H9 (cell line): ENCODE measurements at regions not wholly inside any gene's neighbourhood (a gene's known extent, or its start where the extent isn't known, plus 50 kb on each side); places are given as distances from the start of the nearest gene placed in this dataset.

Source experiments
- DNase-seq: peaks from one replicate; pipeline ENCODE4 v3.0.0-alpha.2; 2017
- H2AFZ ChIP-seq: one replicate; pipeline ENCODE4 v1.6.1; 2013; ENCODE audit warnings: mild to moderate bottlenecking, low read length, control low read depth, moderate library complexity
- H2AK5ac ChIP-seq: 2 replicates; pipeline ENCODE4 v1.6.1; 2013; ENCODE audit warnings: low read length, control low read depth, mixed read lengths; ENCODE audit not compliant: insufficient read length
- H2BK120ac ChIP-seq: one replicate; pipeline ENCODE4 v1.6.1; 2013; ENCODE audit warnings: low read depth, mild to moderate bottlenecking, low read length, control low read depth, inconsistent platforms; ENCODE audit not compliant: poor library complexity, severe bottlenecking
- H2BK12ac ChIP-seq: 2 replicates; pipeline ENCODE4 v1.6.1; 2013; ENCODE audit warnings: low read length, control low read depth, mixed read lengths, low read depth; ENCODE audit not compliant: insufficient read length
- H2BK15ac ChIP-seq: 2 replicates; pipeline ENCODE4 v1.6.1; 2013; ENCODE audit warnings: low read depth, low read length, control low read depth
- H2BK20ac ChIP-seq: one replicate; pipeline ENCODE4 v1.6.1; 2013; ENCODE audit warnings: low read depth, mild to moderate bottlenecking, low read length, control low read depth, inconsistent platforms; ENCODE audit not compliant: poor library complexity, severe bottlenecking
- H2BK5ac ChIP-seq: 2 replicates; pipeline ENCODE4 v1.6.1; 2013; ENCODE audit warnings: low read length, control low read depth, mixed read lengths; ENCODE audit not compliant: insufficient read length
- H3K14ac ChIP-seq: 2 replicates; pipeline ENCODE4 v1.6.1; 2013; ENCODE audit warnings: low read length, control low read depth; ENCODE audit not compliant: insufficient read depth
- H3K18ac ChIP-seq: 2 replicates; pipeline ENCODE4 v1.6.1; 2013; ENCODE audit warnings: low read depth, mild to moderate bottlenecking, mixed read lengths, low read length, control low read depth; ENCODE audit not compliant: insufficient read length
- H3K23ac ChIP-seq: 2 replicates; pipeline ENCODE4 v1.6.1; 2013; ENCODE audit warnings: low read length, control low read depth, mixed read lengths, low read depth; ENCODE audit not compliant: insufficient read length
- H3K23me2 ChIP-seq: 2 replicates; pipeline ENCODE4 v1.6.1; 2013; ENCODE audit warnings: low read depth, mild to moderate bottlenecking, mixed read lengths, low read length, control low read depth; ENCODE audit not compliant: insufficient read length, poor library complexity, severe bottlenecking
- H3K27ac ChIP-seq: 2 replicates; pipeline ENCODE4 v1.5.1; 2013; ENCODE audit warnings: low read length, control low read depth, mixed read lengths, low read depth; ENCODE audit not compliant: insufficient read length
- H3K27me3 ChIP-seq: 2 replicates; pipeline ENCODE4 v1.6.1; 2013; ENCODE audit warnings: low read length, control low read depth, inconsistent platforms; ENCODE audit not compliant: insufficient read depth
- H3K4ac ChIP-seq: 2 replicates; pipeline ENCODE4 v1.6.1; 2013; ENCODE audit warnings: low read depth, mild to moderate bottlenecking, control low read depth, inconsistent platforms, low read length, moderate library complexity
- H3K4me1 ChIP-seq: 2 replicates; pipeline ENCODE4 v1.6.1; 2013; ENCODE audit warnings: low read length, control low read depth, inconsistent platforms; ENCODE audit not compliant: insufficient read depth
- H3K4me2 ChIP-seq: 2 replicates; pipeline ENCODE4 v1.6.1; 2013; ENCODE audit warnings: low read length, control low read depth, mixed read lengths; ENCODE audit not compliant: insufficient read length, insufficient read depth
- H3K56ac ChIP-seq: 2 replicates; pipeline ENCODE4 v1.6.1; 2013; ENCODE audit warnings: low read depth, mild to moderate bottlenecking, mixed read lengths, low read length, control low read depth; ENCODE audit not compliant: insufficient read length
- H3K79me1 ChIP-seq: 2 replicates; pipeline ENCODE4 v1.6.1; 2013; ENCODE audit warnings: low read depth, mild to moderate bottlenecking, moderate library complexity, low read length, control low read depth, inconsistent platforms; ENCODE audit not compliant: insufficient read depth, poor library complexity, severe bottlenecking
- H3K79me2 ChIP-seq: 2 replicates; pipeline ENCODE4 v1.6.1; 2013; ENCODE audit warnings: low read length, control low read depth, inconsistent platforms; ENCODE audit not compliant: insufficient read depth
- H3K9ac ChIP-seq: 2 replicates; pipeline ENCODE4 v1.6.1; 2013; ENCODE audit warnings: low read length, control low read depth, mixed read lengths; ENCODE audit not compliant: insufficient read length; ENCODE audit errors: extremely low read depth
- H3K9me3 ChIP-seq: one replicate; pipeline ENCODE4 v1.6.1; 2013; ENCODE audit warnings: low read depth, low read length, inconsistent platforms; ENCODE audit not compliant: control insufficient read depth
- H3T11ph ChIP-seq: one replicate; pipeline ENCODE4 v1.6.1; 2013; ENCODE audit warnings: mild to moderate bottlenecking, low read length, control low read depth, inconsistent platforms
- H4K20me1 ChIP-seq: one replicate; pipeline ENCODE4 v1.6.1; 2013; ENCODE audit not compliant: control insufficient read depth, insufficient read length, insufficient read depth
- H4K5ac ChIP-seq: 2 replicates; pipeline ENCODE4 v1.6.1; 2013; ENCODE audit warnings: low read depth, mild to moderate bottlenecking, mixed read lengths, low read length, control low read depth; ENCODE audit not compliant: insufficient read length
- H4K8ac ChIP-seq: replicated peaks from 2 replicates; pipeline ENCODE4 v1.6.1; 2013; ENCODE audit warnings: low read length, control low read depth, mixed read lengths, low read depth; ENCODE audit not compliant: insufficient read length
- H4K91ac ChIP-seq: 2 replicates; pipeline ENCODE4 v1.6.1; 2013; ENCODE audit warnings: low read depth, mild to moderate bottlenecking, moderate library complexity, mixed read lengths, low read length, control low read depth; ENCODE audit not compliant: insufficient read length
- H3K27ac Mint-ChIP-seq, 3 experiments: 2 replicates in 2 of 3; 3 replicates in 1 of 3; pipeline ENCODE4 v1.8.0; 2020 to 2021; ENCODE audit warnings: mixed read lengths in 3 of 3, mild to moderate bottlenecking in 1 of 3, moderate library complexity in 1 of 3
- H3K27me3 Mint-ChIP-seq: 2 replicates; pipeline ENCODE4 v1.8.0; 2021; ENCODE audit warnings: low read depth, mild to moderate bottlenecking, moderate library complexity, mixed read lengths
- H3K36me3 Mint-ChIP-seq, 3 experiments: 2 replicates in 2 of 3; 3 replicates in 1 of 3; pipeline ENCODE4 v1.8.0; 2020 to 2021; ENCODE audit warnings: low read depth in 3 of 3, mixed read lengths in 3 of 3; ENCODE audit not compliant: insufficient read depth in 1 of 3
- H3K4me1 Mint-ChIP-seq, 2 experiments: 2 replicates each; pipeline ENCODE4 v1.8.0; 2020; ENCODE audit warnings: mixed read lengths in 2 of 2
- H3K4me3 Mint-ChIP-seq, 2 experiments: 2 replicates in 1 of 2; 3 replicates in 1 of 2; pipeline ENCODE4 v1.8.0; 2020 to 2021; ENCODE audit warnings: mild to moderate bottlenecking in 2 of 2, mixed read lengths in 2 of 2, moderate library complexity in 1 of 2
- H3K9me3 Mint-ChIP-seq, 2 experiments: 2 replicates in 1 of 2; 3 replicates in 1 of 2; pipeline ENCODE4 v1.8.0; 2020; ENCODE audit warnings: mild to moderate bottlenecking in 2 of 2, mixed read lengths in 2 of 2, moderate library complexity in 1 of 2
- WGBS: extraction: QIAGEN DNeasy Blood & Tissue Kit; methylation state at CpG from one replicate; pipeline ENCODE4 v1.1.7; 2013; ENCODE audit warnings: missing lambda C conversion rate, low lambda C conversion rate, mixed read lengths; ENCODE audit not compliant: insufficient read length; ENCODE audit errors: extremely low coverage; 5-methylcytosine and 5-hydroxymethylcytosine counted together
- TF ChIP-seq, protein P1 (sequence below): fragments of 200-600 bp; sonication (generic); conservative IDR thresholded peaks from 3 replicates; pipeline ENCODE4 v1.8.0; 2021; ENCODE audit warnings: antibody characterized with exemption, mild to moderate bottlenecking

DNA sequence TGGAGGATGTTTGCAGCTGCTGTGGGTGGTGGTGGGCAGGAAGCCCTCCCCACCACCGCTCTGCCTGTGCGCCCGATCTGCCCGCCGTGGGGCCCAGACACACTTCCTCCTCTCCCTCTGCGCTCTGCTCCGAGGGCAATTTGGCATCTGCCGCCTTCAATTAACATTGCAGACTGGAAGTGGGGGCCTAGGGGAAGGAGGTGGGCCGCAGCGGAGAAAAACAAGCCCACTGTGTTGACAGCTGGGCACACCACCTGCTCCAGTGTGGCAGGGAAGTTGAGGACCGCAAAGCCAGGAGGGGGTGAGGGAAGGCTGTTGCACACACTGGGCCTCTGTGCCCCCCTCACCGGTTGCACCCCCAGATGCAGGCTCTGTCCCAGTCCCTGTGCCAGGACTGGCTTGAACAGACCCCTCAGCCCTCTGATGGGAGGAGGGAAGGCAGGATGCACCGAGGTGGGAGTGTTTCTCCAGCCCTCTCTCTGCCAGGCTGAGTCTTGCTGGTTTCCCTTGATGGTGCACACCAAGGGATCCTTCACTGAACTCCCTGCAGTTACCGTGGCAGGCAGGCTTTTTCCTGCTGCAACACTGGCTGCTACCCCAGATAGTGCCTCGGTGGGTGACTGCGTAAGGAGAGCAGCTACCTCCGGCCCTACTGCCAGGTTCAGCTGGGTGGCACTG is 72.8 kb upstream of the MED9 start:
- Histone ChIP-seq H4K20me1 (peaks cover 2% of the 10 kb centered on the region), H3K27me3 (no peaks in the 10 kb centered on the region), H2BK15ac (0 out of 2 replicates have a peak overlapping the region, but pooled peaks have one; percentile 7), H2AFZ (no peak overlapping the region), H3T11ph (no peak overlapping the region), H2BK5ac (no peak overlapping the region), H3K23ac (no peak overlapping the region), H3K4me2 (no peak overlapping the region), H2BK12ac (no peak overlapping the region), H3K56ac (no peak overlapping the region), H3K23me2 (no peaks in the 10 kb centered on the region), H2AK5ac (no peak overlapping the region), H3K4ac (no peak overlapping the region), H4K8ac (no peak overlapping the region), H2BK20ac (no peak overlapping the region), H3K9me3 (no peaks in the 10 kb centered on the region), H3K27ac (no peak overlapping the region), H3K18ac (no peak overlapping the region), H3K79me1 (no peaks in the 10 kb centered on the region), H3K79me2 (no peaks in the 10 kb centered on the region), H4K5ac (no peak overlapping the region), H4K91ac (no peak overlapping the region), H3K14ac (no peak overlapping the region), H2BK120ac (no peak overlapping the region), H3K9ac (no peak overlapping the region), H3K4me1 (no peaks in the 10 kb centered on the region)
- WGBS, result no CpG with 5 or more reads among the region's 17 CpGs
- Mint-ChIP-seq H3K27ac (no peak overlapping the region), H3K9me3 (no peaks in the 10 kb centered on the region), H3K4me3 (no peak overlapping the region), H3K4me1 (peaks cover 3 to 5% of the 10 kb centered on the region in 2 experiments; a peak in 1 of 4 replicates), H3K27me3 (peaks cover 12% of the 10 kb centered on the region), H3K36me3 (no peaks in the 10 kb centered on the region)
- TF ChIP-seq, protein P1, sequence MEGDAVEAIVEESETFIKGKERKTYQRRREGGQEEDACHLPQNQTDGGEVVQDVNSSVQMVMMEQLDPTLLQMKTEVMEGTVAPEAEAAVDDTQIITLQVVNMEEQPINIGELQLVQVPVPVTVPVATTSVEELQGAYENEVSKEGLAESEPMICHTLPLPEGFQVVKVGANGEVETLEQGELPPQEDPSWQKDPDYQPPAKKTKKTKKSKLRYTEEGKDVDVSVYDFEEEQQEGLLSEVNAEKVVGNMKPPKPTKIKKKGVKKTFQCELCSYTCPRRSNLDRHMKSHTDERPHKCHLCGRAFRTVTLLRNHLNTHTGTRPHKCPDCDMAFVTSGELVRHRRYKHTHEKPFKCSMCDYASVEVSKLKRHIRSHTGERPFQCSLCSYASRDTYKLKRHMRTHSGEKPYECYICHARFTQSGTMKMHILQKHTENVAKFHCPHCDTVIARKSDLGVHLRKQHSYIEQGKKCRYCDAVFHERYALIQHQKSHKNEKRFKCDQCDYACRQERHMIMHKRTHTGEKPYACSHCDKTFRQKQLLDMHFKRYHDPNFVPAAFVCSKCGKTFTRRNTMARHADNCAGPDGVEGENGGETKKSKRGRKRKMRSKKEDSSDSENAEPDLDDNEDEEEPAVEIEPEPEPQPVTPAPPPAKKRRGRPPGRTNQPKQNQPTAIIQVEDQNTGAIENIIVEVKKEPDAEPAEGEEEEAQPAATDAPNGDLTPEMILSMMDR, result no peak
- DNase-seq, result no peak
